Germinal center (tissue), 1 donor: ENCODE measurements at regions not wholly inside any gene's neighbourhood (a gene's known extent, or its start where the extent isn't known, plus 50 kb on each side); places are given as distances from the start of the nearest gene placed in this dataset.
A peak's percentile ranks its signal among the peaks of the same experiment; 100 is the strongest.

Experiments
- DNase-seq: peaks from one replicate; pipeline ENCODE4 v3.0.0; 2012; ENCODE audit warnings: mixed read lengths, low spot score

DNA sequence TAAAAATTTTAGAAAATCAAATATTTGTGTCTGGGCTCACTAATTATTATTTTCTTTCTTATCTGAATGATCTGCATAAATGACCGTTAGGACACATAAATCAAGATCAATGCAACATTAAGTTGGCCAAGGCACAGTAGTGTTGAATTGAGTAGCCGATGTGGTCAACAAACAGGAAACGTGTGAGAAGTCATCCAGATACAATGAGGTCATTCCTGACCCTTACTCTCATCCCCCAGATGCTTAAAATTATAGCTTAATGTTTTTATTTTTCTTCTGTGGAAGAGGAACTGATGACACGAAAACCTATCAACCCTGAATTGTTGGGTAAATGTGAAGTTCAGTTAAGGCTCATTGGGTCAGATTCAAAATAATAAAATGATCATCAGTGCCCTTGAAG, 222.9 kb downstream of the RFC3 start:
- no peak for DNase-seq

DNA sequence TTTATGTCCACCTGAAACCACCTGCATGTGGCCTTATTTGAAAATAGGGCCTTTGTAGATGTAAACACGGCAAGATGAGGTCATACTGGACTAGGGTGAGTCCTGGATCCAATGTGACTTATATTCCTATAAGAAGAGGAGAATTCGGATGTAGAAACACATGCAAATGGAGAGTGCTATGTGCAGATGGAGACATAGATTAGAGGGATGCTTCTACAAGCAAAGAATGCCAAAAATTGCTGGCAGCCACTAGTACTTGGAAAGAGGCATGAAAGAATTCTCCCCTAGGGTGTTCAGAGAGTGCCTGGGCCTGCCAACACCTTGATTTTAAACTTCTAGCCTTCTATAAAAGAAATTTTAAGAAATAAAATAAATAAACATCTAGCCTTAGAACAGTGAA, 226.1 kb downstream of the RFC3 start:
- DNase-seq: no peak

DNA sequence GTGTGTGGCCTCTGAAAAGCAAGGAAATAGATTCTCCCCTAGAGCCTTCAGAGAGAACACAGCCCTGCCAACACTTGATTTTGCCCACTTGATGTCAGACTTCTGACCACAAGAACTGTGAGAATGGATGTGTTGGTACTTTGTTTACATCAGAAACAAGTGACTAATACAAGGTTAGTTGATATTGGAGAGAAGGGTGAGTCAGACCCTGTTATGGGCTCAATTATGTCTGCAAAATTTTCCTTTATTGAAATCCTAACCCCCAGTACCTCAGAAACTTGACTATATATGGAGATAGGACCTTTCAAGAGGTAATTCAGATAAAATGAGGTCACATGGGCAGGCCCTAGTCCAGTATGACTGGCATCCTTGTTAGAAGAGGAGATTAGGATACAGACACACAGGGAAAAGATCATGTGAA, 226.7 kb downstream of the RFC3 start:
- no peak for DNase-seq

DNA sequence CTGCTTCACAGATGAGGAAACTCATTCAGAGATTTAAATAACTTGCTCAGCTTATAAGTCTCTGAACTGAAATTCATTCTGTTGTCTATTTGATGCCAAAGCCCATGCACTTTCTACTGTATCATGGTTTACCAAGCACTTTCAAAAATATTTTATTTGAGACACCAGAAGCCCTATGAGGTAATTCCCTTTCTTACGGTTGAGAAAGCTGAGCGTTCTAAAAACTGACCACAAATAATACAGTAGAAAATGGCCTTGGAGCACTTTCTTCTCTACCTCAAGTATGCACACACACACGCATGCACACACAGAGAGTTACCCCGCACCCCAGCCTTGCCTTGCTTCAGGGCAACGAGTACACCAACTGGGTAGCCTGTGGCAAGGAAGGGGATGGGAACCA, 228.5 kb downstream of the RFC3 start:
- DNase-seq: no peak

DNA sequence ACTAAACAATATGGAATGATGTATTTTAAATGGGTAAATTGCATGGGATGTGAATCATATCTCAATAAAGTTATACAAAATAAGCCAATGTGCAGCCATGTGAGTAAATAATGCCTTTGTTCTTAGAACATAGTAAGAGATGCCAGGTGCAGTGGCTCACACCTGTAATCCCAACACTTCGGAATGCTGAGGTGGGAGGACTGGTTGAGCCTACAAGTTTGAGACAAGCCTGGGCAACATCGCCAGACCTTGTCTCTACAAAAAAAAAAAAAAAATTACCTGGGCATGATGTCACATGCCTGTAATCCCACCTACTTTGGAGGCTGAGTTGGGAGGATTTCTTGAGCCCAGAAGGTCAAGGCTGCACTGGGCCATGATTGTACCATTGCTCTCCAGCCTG, 230.7 kb downstream of the RFC3 start:
- DNase-seq: no peak

DNA sequence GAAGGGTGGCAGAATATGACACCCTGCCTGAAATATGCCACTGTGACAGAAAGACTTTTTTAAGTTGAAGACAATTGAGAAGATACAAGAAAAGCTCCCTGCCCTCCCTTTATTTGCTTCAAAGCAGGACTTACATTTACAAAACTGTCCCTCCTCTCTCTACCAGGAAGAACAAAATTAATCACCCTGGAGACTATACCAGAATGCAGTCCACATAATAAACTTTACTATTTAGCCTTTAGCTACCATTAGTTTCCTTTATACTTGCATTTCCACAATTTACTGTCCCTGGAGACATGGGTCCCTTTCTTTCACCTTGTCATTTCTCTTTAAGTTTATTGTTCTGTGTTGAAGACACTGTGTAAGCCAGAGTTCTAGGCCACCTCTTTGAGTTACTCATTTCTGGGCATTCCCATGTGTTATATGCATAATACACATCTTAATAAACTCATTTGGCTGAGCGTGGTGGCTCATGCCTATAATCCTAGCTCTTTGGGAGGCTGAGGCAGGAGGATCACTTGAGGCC, 238.8 kb downstream of the RFC3 start:
- no peak for DNase-seq

DNA sequence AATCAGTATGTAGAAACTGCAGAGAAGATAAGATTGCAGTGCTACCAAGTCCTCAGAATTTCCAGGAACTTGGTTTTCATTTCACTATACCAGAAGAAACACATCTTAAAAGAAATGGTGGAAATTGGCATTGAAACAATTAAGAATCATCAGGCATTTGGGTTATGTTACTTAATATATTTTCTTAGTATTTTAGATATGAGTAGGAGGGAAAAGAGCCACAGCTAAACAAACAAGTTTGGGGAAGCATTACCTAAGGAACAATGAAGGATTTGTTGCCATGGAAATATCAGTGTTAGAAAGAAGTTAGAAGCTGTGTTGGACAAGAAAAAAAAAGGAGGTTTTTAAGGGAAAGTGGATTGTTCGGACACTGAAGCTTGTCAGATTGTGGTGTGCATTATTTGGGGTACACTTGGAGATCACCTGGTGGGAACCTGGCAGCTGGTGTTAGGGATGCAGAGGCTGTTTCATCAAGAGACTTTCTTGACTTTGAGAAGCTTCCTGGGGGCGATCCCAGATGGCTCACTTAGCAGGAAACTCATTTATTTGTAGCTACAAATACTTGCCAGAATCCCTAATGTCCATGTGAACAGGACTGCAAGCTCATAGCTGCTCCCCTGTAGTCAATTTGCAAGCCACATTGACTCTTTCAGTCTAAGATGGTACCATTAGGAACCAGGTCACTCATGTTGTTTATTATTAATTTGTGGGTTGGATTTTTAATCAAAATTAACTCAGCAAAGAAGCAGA, 246.7 kb downstream of the RFC3 start:
- DNase-seq: no peak

DNA sequence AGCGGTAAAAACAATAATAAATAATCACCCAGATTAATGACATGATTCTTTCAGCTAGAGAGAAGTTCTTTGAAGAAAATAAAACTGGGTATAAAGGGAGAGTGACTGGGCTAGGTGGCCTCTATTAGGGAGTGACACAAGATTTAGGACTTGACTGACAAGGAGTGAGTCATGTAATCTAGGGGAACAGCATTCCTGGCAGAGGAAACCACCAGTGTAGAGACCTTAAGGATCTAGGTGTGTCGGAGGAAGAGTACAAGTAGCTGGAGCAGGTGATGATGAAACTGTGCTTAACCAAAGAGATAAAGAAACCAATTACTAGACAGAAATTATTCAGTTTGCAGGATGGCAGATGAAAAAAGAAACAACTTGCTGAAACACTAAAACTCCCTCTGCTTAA, 248.0 kb downstream of the RFC3 start:
- DNase-seq: no peak

DNA sequence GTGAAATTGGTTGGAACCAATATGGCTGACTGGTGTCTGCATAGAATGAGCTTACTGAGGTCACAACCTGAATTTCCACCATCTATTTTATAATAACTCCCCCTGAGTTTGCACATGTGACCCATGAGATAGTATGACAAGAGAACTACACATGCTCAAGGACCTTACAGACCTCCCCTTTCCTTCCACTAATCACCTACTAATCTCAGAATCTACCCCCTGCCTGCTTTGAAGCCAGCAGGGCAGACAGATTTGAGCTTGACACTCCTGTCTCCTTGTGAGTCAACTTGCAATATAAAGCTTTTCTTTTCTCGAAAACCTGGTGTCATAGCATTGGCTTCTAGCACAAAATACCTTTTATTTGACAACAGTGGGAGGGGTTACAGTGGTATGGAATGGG, 248.4 kb downstream of the RFC3 start:
- DNase-seq: no peak

DNA sequence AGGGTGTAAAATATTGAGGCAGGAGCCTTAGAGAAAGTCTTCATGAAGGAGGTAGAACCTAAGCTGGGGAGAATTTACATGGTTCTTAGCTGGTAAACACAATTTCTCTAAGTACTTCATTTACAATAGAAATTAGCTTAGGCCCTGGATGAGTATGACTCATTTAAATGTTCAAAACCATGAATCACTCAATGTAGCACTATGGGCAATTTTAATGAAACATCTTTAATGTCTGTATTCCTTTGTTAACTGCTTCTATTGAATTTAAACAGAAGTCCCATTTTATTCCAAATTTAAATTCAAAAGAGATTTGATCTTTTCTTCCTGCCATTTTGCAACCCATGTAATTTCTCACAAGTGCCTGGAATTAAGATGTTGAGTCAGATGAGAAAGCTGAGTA, 252.1 kb downstream of the RFC3 start:
- no peak for DNase-seq

DNA sequence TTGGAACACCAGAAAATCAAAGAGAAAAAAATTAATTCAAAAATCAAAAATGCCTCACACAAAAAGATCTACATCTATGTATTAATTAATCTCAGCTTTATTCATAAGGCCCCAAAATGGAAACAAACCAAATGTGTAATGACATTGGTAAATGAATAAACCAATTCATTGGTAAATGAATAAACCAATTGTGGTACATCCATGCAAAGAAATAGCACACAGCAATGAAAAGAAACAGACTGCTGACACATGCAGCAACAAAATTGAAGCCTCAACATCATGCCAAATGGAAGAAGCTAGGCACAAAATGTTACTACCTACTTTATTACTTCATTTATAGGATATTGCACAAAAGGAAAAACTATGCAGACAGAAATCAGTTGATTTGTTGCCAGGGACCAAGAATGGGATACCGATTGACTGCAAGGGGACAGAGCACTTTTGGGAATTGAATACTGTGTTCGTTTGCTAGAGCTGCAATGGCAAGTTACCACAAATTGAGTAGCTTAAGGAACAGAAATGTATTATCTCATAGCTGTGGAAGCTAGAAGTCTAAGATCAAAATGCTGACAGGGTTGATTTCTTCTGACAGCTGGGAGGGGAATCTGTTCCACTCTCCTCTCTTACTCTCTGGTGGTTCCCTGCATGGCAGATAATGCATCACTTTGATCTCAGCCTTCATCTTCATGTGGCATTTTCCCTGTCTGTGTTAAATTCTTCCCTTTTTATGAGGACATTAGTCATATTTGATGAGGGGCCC, 252.8 kb downstream of the RFC3 start:
- DNase-seq: no peak

DNA sequence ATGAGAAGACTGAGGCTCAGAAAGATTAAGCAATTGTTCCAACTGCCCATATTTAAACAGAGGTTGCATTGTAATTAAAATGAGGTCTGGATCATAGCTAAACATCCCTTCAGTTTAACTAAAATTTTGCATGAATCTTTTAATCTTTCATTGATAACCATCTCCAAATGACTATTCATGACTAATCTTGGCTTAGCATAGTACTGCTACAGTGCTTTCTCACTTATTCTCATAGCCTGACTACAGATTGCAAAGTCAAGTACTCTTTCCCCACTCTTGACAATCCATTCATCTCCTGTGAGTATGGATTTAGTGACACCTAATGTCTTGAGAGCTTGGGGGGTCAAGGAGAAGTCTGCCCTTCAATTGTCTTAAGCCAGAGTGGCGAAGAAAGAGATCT, 258.4 kb downstream of the RFC3 start:
- no peak for DNase-seq

DNA sequence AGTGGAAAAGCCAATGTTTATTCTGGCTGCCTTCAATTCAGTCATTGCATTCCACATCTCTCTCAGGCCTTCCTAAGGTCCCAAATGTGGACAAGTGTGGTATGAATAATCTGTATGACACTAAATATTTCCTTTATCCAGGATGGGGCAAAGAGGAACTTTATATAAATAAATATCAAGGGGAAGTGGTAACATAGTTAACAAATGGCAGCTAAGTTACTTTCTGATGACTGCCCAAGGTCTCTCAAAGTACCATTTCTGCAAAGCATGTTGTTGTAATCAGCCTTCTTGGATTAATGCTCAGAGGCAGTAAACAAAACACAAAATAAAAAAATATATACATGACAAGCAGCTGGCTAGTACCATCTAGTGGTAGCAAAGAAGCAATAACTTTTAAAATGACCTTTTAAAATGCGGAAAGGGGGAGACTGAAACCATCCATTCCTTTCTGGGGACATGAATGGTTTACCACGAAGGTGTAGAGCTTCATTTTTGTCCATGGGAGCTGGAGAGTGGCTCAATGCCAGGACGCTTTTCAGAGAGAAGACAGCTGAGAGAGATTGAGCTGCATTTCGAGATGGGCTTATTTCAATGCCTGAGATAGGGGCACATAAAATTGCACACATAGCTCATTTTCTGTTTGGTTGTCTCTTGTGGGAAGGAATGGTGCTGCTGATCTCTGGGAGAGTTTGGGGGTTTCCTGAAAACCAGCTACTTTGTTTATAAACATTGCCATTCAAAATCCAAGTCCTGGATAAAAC, 259.2 kb downstream of the RFC3 start:
- peak; percentile 13 for DNase-seq

DNA sequence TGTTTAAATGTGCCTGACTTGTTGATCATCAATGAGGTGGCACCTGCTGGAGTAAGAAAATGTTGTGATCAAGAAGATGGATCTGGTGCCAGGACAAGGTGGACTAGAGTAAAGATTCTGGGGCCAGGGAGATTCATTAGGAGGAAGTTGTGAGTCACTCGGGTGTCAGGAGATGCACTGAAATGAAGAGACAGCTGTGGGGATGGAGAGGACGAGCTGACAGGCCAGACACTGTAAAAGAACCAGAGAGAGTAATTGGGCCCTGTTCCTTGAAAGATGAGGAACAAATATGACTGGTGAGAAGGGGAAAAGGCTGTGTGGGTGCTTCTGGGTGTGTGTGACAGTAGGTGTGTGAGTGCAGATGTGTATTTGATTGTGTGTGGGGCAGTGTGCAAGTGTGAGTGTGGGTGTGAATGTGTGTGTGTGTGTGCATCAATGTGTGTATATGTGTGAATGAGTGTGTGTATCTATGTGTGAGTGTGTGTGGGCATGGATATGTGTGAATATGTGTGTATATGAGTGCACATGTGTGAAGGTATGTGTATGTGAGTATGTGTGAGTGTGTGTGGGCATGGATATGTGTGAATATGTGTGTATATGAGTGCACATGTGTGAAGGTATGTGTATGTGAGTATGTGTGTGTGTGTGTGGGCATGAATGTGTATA, 260.5 kb downstream of the RFC3 start:
- no peak for DNase-seq

DNA sequence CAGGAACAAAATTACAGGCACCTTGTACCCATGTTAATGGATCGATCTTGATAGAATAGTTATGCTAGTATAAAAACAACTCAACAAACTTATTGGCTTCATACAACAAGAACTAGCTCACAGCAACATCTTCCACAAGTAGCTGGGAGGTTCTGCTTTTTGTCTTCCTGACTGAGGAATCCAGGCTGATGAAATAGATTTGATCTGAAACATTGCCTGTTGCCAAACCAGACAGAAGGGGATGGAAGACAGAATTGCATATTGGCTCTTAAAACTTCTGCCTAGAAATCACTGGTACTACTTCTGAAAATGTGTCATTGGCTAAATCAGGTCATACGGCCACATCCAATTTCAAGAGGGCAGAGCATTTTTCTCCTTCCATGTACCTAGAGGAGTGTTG, 267.3 kb downstream of the RFC3 start:
- no peak for DNase-seq

DNA sequence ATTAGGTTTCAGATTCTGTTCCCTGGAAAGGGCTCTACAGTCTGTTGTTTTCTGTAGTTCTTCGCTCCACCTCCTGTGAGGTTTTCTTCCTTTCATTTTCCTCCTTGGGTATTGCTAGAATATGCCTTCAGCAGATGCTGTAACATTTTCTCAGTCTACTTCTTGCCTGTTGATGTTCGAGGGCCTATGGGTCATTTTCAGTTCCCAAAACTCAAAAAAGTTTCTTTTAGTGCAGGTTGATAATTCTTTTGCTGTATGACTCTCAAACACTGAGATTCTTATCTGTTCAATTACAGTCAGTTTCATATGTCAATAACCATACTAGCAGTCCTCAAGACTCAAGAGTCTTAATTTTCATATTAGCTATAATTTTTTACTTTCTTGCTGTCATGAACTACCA, 268.3 kb downstream of the RFC3 start:
- no peak for DNase-seq

DNA sequence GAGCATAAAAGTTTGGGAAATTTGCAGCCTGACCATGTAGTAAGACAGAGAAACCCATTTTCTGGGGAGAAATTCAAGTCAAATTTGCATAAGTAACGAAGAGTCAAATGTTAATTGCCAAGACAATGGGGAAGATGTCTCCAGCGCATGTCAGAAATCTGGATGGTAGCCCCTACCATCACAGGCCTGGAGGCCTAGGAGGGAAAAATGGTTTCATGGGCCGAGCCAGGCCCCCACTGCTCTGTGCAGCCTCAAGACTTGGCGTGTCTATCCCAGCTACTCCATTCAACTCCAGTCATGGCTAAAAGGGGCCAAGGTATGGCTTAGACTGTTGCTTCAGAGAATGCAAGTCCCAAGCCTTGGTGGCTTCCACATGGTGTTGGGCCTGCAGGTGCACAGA, 269.8 kb downstream of the RFC3 start:
- no peak for DNase-seq

DNA sequence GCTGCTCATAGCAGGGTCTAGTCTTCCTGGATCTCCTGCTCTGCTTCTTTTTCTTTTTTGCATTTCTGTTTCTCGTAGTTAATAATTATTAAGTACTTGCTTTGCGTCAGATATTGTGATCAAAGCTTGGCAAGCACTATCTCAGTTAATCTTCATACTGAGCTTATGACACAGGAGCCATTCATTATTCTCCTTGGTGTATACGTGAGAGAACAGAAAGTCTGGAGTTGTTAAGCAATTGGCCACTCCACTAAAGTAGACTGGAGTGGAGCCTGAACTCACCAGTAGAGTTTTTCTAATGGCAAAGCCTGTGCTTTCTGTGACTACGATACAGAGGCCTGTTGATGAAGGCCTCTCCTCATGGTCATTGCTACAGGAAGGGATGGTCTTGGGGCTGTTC, 285.9 kb downstream of the RFC3 start:
- DNase-seq: no peak

DNA sequence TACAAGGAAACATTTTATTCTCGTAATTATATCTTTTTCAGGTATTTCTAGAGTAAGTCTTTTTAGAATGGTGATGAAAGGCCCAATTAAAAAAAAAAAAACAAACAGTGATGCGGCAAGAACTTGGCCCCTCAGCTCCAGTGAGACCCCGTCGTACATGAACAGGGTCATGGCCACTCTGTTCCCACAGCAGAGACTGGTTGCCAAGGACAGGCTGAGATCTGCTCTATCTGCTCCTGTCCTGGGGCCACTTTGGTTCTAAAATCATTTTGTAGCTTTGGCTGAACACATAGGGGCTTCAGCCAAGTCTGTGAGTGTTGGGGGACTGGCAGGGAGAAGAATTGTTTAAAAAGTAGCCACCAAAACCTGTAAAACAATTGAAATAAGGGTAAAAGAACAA, 286.9 kb downstream of the RFC3 start:
- no peak for DNase-seq

DNA sequence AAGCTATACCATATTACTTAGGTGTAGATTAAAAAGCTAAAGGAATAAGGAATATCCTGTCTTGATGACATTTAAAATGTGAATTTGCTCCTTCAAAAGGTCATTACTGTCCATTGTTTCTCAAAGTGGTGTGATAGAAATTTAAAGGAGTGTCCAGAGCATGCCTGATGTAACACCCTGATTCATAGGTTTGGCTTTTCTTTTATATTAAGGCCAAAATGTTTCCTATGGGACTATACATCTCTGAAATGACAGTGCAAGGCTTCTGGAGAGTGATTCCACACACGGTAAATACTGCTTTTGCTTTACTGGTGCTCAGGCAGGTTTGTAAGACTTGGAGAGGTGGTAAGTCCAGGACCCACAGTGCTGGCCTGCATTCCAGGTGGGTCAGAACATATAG, 289.9 kb downstream of the RFC3 start:
- DNase-seq: no peak

DNA sequence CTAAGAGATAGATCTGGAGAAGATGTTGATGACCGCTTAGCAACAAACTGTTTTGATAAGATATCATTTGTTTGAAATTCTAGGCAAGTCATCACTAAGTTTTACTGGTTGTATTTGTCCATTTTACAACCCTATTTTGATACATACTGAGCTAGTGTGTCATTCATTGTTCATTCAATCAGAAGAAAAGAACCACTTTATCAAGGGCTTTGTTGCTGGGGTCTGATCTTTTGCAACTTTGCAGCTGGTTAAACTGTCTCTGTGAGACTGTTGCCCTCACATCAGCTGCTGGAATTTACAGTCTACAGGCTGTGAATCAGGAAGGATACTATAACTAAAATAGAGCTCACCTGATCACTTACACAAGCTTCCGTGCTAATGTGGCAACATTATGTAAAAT, 290.5 kb downstream of the RFC3 start:
- DNase-seq: no peak

DNA sequence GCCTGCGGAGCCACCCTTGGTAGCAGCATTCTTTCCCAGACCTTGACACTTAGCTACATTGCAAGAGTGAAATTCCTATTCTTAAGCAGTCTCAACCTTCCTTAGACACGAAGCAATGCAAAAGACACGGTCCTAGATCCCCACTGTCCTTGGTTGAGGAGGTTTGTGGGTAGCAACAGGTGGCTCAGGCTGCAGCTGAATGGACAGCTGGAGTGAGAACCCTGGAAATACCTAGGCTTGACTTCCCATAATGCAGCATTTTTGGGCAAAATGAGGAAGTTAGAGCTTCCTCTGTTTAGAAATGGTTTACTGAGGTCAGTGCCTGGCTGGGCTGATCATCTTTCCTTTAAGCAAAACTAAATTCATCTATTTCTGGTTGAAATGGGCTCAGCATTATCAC, 296.6 kb downstream of the RFC3 start:
- peak; percentile 3 for DNase-seq
